Esophagus muscularis mucosa (tissue), 4 donors: ENCODE measurements at regions not wholly inside any gene's neighbourhood (a gene's known extent, or its start where the extent isn't known, plus 50 kb on each side); places are given as distances from the start of the nearest gene placed in this dataset.

ENCODE experiments used
- CTCF ChIP-seq, 3 experiments: fragments of 200-600 bp in 2 of 3; fragments of 450-650 bp in 1 of 3; sonication (generic) in 2 of 3; IDR thresholded peaks; one replicate each; pipeline ENCODE4 v1.5.1; 2017 to 2019; ENCODE audit warnings: antibody characterized with exemption in 3 of 3, mild to moderate bottlenecking in 2 of 3, moderate library complexity in 1 of 3
- EP300 ChIP-seq: sonication (generic); formaldehyde crosslinking; IDR thresholded peaks from one replicate; pipeline ENCODE4 v1.6.1; 2017; ENCODE audit warnings: antibody characterized with exemption
- POLR2AphosphoS5 ChIP-seq, 2 donors: sonication (generic); formaldehyde crosslinking; IDR thresholded peaks; one replicate each; pipeline ENCODE4 v1.6.1; 2017; ENCODE audit warnings: antibody characterized with exemption in 2 of 2

DNA sequence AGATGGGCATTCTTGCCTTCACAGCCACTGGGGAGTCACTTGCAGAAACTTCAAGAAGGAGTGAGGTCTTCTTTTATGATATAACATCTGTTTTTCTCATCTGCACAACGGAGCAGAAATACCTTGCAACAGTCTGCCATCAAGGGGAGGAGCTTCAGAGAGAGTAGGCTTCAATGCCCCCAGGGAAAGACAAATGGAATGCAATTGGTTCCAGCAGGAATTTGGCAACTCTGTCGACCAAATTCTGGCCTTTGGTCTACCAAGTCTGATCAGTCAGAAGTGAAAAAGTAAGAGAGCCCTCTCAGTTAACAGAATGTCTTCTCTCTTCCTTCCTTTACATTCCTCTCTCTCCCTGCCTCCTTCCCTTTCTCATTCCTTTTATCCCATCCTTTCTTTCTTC lies 229.3 kb downstream of the IDS start:
- TF ChIP-seq CTCF (IDR thresholded peaks at IDR 0.05) (no peak), POLR2AphosphoS5 (IDR thresholded peaks at IDR 0.05) (no peak), EP300 (no peak)
